Anterior cingulate cortex (tissue), 58 donors: ENCODE measurements at regions not wholly inside any gene's neighbourhood (a gene's known extent, or its start where the extent isn't known, plus 50 kb on each side); places are given as distances from the start of the nearest gene placed in this dataset.

Experiments
- DNase-seq, 58 donors: peaks; one replicate each; lab custom pipeline; 2025; lab: John Stamatoyannopoulos, UW

DNA sequence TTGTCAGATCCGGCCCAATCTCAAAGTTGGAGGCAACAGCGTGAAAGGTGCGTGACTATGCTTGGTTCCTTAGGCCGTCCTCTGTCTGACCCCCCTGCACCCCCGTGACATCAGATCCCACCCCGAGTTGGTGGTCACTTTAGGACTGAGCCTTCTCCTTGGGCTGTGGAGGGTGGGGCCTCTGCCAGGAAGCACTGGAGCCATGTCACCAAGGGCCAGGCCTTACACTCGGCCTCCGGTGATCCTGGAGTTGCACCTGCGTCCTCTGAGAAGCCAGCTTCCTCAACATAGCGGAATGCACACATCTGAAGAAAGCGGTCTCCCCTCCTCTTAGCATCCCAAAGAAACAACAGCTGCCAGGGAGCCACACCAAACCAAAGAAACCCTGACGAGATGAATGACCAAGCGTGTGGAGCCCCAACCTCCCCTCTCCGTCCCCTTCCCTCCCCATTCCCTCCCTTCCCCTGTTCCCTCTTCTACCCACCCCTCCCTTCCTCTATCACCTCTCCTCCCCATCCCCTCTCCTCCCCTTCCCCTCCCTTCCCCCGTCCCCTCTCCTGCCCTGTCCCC is 182.6 kb downstream of the TTLL2 start:
- no peak for DNase-seq

DNA sequence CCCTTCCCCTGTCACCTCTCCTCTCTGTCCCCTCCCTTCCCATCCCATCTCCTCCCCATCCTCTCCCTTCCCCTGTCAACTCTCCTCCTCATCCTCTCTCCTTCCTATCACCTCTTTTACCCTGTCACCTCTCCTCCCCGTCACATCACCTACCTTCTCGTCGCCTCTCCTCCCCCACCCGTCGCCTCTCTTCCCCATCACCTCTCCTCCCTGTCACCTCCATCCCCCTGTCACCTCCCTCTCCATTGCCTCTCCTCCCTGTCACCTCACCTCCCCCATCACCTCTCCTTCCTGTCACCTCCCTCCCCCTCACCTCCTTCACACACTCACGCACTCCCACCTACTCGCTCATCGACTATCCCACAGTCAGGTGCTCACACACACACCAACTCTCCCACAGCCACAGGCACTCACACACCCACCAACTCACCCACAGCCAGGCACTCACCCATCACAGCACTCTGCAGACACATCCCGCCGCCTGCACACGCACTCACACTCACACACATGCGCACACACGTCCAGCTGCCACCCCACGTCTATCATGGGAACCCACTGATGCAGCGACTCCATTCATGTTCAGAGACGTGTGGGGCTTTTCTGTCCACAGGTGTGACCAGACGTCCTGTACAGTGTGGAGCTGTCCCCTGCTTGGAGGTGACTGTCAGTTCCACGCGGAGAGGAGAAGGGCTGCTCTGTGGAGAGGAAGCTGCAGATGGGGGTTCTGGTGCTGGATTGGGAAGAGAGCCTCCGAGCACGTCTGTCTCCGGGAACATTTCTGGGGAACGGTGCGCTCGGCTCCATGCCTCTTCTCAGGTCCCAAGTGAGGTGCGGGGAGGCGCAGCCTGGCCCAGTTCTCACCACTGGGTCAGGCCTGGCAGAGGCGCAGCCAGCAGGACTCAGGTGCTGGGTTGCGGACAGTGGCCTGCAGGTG is 184.3 kb downstream of the TTLL2 start:
- no peak for DNase-seq

- DNase-seq, result no peak
Measured at GRCh38 chr6:167509853-167510220, 185.0 kb downstream of the TTLL2 start.

GRCh38 chr6:167510648-167511047 is 185.8 kb downstream of the TTLL2 start:
- DNase-seq, result no peak

DNA sequence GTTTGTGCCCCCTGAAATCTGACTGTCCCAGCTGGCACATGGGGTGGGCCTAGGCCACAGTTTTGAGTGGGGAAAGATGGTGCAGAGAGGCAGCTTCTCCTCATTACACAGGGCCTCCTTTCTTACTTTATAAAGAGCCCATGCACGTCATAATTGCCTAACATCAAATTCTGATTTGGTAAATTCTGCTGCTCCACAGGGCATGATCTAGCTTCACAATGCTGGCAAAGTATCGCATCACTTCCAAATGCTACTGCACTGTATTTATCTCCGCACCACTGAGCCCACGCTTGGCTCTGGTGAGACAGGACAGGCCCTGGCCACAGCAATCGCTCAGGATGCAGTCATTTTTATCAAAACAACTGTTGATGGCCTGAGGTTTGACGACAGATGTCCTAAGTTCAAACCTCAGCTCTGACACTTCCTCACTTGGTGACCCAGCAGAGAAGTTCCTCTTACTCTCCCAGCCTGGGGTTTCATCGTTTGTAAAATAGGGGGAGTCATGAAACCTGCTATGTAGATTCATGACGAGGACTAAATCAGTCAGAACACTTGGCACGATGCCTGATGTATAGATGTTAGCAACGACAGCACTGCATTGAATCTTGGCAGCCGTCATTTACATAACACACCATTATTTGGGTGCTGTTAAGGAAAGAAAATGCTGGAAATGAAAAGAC is 187.9 kb downstream of the TTLL2 start:
- DNase-seq, result no peak

DNA sequence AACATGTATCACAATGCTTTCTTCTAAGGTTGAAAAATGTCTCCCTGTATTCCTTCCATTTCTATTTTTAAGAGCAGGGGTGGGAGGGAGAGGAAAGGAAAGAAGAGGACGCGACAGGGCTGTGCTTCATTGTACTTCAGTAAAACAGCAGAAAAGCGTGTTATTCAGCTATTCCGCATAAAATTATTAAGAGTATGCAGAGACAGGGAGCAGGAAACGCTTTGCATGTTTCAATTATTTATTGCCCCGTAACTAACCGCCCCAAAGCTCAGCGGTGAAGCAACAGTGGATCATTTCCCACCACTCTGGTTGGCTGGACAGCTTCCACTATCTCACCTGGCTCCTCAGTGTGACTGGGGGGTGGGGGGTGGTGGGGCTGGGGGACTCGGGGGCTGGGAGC is 188.9 kb downstream of the TTLL2 start:
- no peak for DNase-seq

DNA sequence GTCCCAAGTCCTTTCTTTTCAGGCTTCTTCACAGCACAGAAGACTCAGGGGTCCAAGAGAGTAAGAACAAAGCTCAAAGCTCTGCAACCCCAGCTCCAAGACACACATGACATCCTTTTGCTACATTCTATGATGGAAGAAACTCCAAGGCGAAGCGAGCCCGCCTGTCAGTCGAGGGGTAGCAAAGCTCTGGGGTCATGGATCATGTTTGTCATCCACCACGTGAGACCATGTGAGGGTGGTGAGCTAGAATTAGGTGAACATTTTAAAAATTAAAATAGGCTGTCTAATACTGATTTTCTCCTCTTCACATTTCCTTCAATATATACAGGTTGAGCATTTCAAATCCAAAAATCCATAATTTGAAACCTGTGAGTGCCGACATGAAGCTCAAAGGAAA is 189.6 kb downstream of the TTLL2 start:
- DNase-seq, result no peak

DNA sequence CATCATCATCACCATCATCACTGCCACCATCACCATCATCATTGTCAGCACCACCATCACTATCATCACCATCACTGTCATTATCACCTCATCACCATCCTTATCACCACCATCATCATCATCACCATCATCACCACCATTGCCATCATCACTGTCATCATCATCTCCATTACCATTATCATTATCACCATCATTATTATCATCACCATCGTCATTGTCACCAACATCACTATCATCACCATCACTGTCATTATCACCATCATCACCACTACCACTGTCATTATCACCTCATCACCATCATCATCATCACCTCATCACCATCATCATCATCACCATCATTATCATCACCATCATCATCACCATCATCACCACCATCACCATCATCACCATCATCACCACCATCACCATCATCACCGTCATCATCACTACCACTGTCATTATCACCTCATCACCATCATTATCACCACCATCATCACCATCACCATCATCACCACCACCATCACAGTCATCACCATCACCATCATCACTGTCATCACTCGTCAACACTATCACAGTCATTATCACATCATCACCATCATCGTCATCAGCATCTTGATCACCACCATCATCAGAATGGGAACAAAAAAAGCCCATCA is 191.1 kb downstream of the TTLL2 start:
- DNase-seq, result no peak

GRCh38 chr6:167517254-167517916 is 192.5 kb downstream of the TTLL2 start:
- DNase-seq, result no peak

DNA sequence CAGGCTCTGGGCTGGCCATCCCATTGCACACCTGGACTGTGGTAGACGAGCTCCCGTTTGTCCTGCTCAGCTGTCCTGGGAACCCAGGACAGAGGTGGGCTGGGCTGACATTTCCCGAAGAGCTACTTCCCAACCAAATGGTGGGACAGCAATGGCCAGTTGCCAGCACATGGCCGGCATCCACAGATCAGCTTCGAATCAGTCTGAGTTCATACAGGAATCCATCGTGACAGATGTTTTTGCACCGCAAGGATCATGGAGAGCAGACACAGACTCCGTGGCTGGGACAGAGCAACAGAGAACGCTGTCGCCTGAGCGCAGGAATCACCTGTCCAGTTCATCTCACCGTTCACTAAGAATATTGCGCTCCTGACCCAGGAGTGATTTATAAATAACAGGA is 198.5 kb downstream of the TTLL2 start:
- DNase-seq, result no peak

DNA sequence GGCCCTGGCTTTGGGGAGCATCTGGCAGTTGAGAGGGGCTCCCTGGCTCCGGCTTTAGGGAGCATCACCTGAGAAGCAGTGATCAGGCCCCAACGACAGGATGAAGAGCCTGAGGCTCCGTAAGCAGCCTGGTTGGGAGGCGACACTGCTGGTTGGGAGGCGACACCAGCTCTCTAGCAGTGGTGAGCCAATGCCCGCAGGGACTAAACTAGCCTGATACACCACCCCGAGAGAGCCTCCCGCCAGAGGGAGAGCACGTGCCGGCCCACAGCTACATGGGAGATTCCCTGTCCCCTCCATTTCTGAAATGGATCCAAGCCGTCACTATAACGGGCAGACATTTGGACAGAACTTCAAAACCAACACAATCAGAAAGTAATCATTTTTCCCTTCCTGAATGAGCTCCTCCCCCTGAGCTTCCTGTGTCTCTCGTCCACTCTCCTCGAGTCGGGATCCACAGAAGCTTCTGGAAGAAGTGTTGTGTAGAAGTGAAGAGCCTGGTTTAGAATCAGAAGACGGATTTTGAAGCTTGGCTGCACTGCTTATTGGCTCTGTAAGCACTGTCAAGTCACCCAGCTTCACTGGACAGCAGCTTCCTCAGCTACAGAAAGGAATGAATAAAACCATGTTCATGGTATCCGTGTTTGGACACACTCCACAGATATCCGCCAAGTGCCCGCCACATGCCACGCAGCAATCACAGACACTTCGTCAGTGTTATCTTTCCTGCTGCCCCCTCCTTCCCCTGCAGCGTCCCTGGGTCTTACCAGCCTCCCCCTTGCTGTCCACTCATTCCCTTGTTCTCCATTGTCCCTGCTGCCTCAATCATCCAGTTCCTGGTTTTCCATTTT is 199.6 kb downstream of the TTLL2 start:
- DNase-seq, result no peak

DNA sequence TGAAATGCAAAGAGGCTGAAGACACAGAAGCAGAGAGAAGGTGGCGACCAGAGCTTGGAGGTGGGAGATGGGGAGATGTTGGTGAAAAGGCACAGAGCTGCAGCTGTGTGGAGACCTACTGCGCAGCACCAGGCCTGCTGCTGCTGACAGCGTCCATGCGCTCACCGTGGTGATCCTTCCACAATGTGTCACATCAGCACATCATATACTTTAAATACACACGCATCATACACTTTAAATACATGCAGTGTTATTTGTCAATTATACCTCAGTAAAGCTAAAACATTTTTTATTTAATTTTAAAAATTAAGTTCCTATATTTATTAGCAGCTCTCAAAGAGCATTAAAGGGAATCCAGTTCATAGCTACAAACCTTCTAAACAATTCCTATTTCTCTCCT is 200.9 kb downstream of the TTLL2 start:
- DNase-seq, result no peak

DNA sequence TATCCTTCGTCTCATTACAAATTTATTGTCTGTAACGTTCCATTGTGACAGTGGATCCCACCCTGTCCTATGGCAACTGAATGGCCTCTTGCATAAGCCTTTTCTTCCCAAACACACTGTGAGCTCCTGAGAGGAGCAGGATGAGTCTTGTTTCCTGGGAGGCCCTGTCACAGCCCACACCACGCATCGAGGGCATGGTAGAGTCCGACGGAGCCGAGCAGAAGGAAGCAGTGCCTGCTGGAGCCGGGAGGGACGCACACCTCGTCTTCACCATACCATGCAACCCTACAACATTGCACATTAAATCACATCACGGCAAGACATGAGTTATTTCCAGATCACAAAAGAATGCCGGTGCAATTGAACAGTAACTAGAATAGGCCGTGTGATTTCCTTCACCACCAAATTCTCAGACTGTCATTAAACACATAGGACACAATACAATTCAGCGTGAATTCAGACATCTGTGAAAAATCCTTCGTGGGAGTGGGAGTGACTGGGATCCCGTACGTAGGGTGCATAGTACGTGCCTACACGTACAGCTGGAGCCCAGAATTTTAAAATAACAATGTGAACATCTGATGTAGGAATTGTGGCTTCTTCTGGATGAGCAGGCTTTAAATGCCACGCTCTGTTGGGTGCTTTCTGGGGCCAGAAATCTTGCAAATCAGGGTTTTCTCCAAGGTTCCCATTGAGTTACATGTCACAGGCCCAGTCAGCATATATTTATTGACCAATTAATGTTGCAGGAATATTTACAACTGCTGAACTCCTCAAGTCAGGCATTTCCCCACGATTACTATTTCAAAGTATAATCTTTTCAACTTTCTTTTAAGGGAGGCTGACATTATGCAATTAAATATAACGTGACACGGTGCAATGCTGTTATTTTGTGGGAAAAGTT is 201.8 kb downstream of the TTLL2 start:
- DNase-seq, result no peak

GRCh38 chr6:167528239-167528638 is 203.4 kb downstream of the TTLL2 start:
- peak in 1 of 58 donors; percentile 17 for DNase-seq

- DNase-seq, result no peak
Measured at GRCh38 chr6:167528976-167529375, 204.1 kb downstream of the TTLL2 start.

GRCh38 chr6:167529444-167530335 is 204.8 kb downstream of the TTLL2 start:
- no peak for DNase-seq

GRCh38 chr6:167530951-167531350 is 206.1 kb downstream of the TTLL2 start:
- no peak for DNase-seq
